ENCODE measurements at regions not wholly inside any gene's neighbourhood (a gene's known extent, or its start where the extent isn't known, plus 50 kb on each side); places are given as distances from the start of the nearest gene placed in this dataset.

GRCh38 chr6:91720324-91720723 is 1133.5 kb upstream of the MAP3K7 start:
- Histone ChIP-seq H3K4me1 (ENCODE audit: control insufficient read depth in 1 of 2, insufficient read depth in 2 of 2, low read length in 2 of 2) (peaks cover 0 to 11% of the 10 kb centered on the region in 2 donors), H3K36me3 (ENCODE audit: control insufficient read depth in 1 of 2, insufficient read depth in 2 of 2, low read length in 2 of 2) (no peaks in the 10 kb centered on the region), H3K9me3 (ENCODE audit: control insufficient read depth in 1 of 2, low read length in 2 of 2) (no peaks in the 10 kb centered on the region), H3K9ac (ENCODE audit: low read depth in 1 of 2, low read length in 2 of 2) (no peak overlapping the region), H3K27me3 (ENCODE audit: control insufficient read depth in 1 of 2, insufficient read depth in 2 of 2, low read length in 2 of 2) (no peaks in the 10 kb centered on the region), H3K27ac (ENCODE audit: low read depth, low read length) (no peak overlapping the region), H3K4me3 (ENCODE audit: low read depth in 1 of 2, low read length in 2 of 2) (peak overlapping the region in 1 of 2 donors; percentile 32)

GRCh38 chr6:91719414-91719813 is 1132.5 kb upstream of the MAP3K7 start:
- H3K36me3 ChIP-seq (ENCODE audit: control insufficient read depth in 1 of 2, insufficient read depth in 2 of 2, low read length in 2 of 2): no peaks in the 10 kb centered on the region
- no peak overlapping the region for H3K9ac ChIP-seq (ENCODE audit: low read depth in 1 of 2, low read length in 2 of 2)
- peaks cover 0 to 11% of the 10 kb centered on the region in 2 donors for H3K4me1 ChIP-seq (ENCODE audit: control insufficient read depth in 1 of 2, insufficient read depth in 2 of 2, low read length in 2 of 2)
- no peak overlapping the region for H3K27ac ChIP-seq (ENCODE audit: low read depth, low read length)
- H3K4me3 ChIP-seq (ENCODE audit: low read depth in 1 of 2, low read length in 2 of 2): no peak overlapping the region
- H3K27me3 ChIP-seq (ENCODE audit: control insufficient read depth in 1 of 2, insufficient read depth in 2 of 2, low read length in 2 of 2): no peaks in the 10 kb centered on the region
- H3K9me3 ChIP-seq (ENCODE audit: control insufficient read depth in 1 of 2, low read length in 2 of 2): no peaks in the 10 kb centered on the region

GRCh38 chr6:91718198-91718597 is 1131.3 kb upstream of the MAP3K7 start:
- Histone ChIP-seq H3K9me3 (ENCODE audit: control insufficient read depth in 1 of 2, low read length in 2 of 2) (no peaks in the 10 kb centered on the region), H3K27me3 (ENCODE audit: control insufficient read depth in 1 of 2, insufficient read depth in 2 of 2, low read length in 2 of 2) (no peaks in the 10 kb centered on the region), H3K27ac (ENCODE audit: low read depth, low read length) (no peak overlapping the region), H3K9ac (ENCODE audit: low read depth in 1 of 2, low read length in 2 of 2) (no peak overlapping the region), H3K36me3 (ENCODE audit: control insufficient read depth in 1 of 2, insufficient read depth in 2 of 2, low read length in 2 of 2) (no peaks in the 10 kb centered on the region), H3K4me1 (ENCODE audit: control insufficient read depth in 1 of 2, insufficient read depth in 2 of 2, low read length in 2 of 2) (peaks cover 0 to 11% of the 10 kb centered on the region in 2 donors), H3K4me3 (ENCODE audit: low read depth in 1 of 2, low read length in 2 of 2) (no peak overlapping the region)

GRCh38 chr6:91717094-91717493 is 1130.2 kb upstream of the MAP3K7 start:
- Histone ChIP-seq H3K4me3 (ENCODE audit: low read depth in 1 of 2, low read length in 2 of 2) (no peak overlapping the region), H3K9me3 (ENCODE audit: control insufficient read depth in 1 of 2, low read length in 2 of 2) (no peaks in the 10 kb centered on the region)

GRCh38 chr6:91716361-91716760 is 1129.5 kb upstream of the MAP3K7 start:
- Histone ChIP-seq H3K4me3 (ENCODE audit: low read depth in 1 of 2, low read length in 2 of 2) (no peak overlapping the region), H3K9me3 (ENCODE audit: control insufficient read depth in 1 of 2, low read length in 2 of 2) (no peaks in the 10 kb centered on the region), H3K36me3 (ENCODE audit: control insufficient read depth in 1 of 2, insufficient read depth in 2 of 2, low read length in 2 of 2) (no peaks in the 10 kb centered on the region), H3K9ac (ENCODE audit: low read depth in 1 of 2, low read length in 2 of 2) (no peak overlapping the region), H3K27ac (ENCODE audit: low read depth, low read length) (no peak overlapping the region), H3K27me3 (ENCODE audit: control insufficient read depth in 1 of 2, insufficient read depth in 2 of 2, low read length in 2 of 2) (no peaks in the 10 kb centered on the region), H3K4me1 (ENCODE audit: control insufficient read depth in 1 of 2, insufficient read depth in 2 of 2, low read length in 2 of 2) (peaks cover 0 to 7% of the 10 kb centered on the region in 2 donors)

More at GRCh38 chr6:91717094-91717493, 1130.2 kb upstream of the MAP3K7 start:
- Histone ChIP-seq H3K27me3 (ENCODE audit: control insufficient read depth in 1 of 2, insufficient read depth in 2 of 2, low read length in 2 of 2) (no peaks in the 10 kb centered on the region), H3K4me1 (ENCODE audit: control insufficient read depth in 1 of 2, insufficient read depth in 2 of 2, low read length in 2 of 2) (peaks cover 0 to 11% of the 10 kb centered on the region in 2 donors), H3K9ac (ENCODE audit: low read depth in 1 of 2, low read length in 2 of 2) (no peak overlapping the region), H3K36me3 (ENCODE audit: control insufficient read depth in 1 of 2, insufficient read depth in 2 of 2, low read length in 2 of 2) (no peaks in the 10 kb centered on the region), H3K27ac (ENCODE audit: low read depth, low read length) (no peak overlapping the region)

- no peak overlapping the region for H3K9ac ChIP-seq (ENCODE audit: low read depth in 1 of 2, low read length in 2 of 2)
These were observed 1128.4 kb upstream of the MAP3K7 start for GRCh38 chr6:91715171-91715805.

GRCh38 chr6:91713911-91714310 is 1127.0 kb upstream of the MAP3K7 start:
- H3K36me3 ChIP-seq (ENCODE audit: control insufficient read depth in 1 of 2, insufficient read depth in 2 of 2, low read length in 2 of 2): no peaks in the 10 kb centered on the region
- no peaks in the 10 kb centered on the region for H3K9me3 ChIP-seq (ENCODE audit: control insufficient read depth in 1 of 2, low read length in 2 of 2)
- no peaks in the 10 kb centered on the region for H3K4me1 ChIP-seq (ENCODE audit: control insufficient read depth in 1 of 2, insufficient read depth in 2 of 2, low read length in 2 of 2)
- H3K9ac ChIP-seq (ENCODE audit: low read depth in 1 of 2, low read length in 2 of 2): no peak overlapping the region
- H3K27ac ChIP-seq (ENCODE audit: low read depth, low read length): no peak overlapping the region
- H3K27me3 ChIP-seq (ENCODE audit: control insufficient read depth in 1 of 2, insufficient read depth in 2 of 2, low read length in 2 of 2): no peaks in the 10 kb centered on the region
- H3K4me3 ChIP-seq (ENCODE audit: low read depth in 1 of 2, low read length in 2 of 2): no peak overlapping the region

More at GRCh38 chr6:91715171-91715805, 1128.4 kb upstream of the MAP3K7 start:
- H3K27ac ChIP-seq (ENCODE audit: low read depth, low read length): no peak overlapping the region
- no peaks in the 10 kb centered on the region for H3K27me3 ChIP-seq (ENCODE audit: control insufficient read depth in 1 of 2, insufficient read depth in 2 of 2, low read length in 2 of 2)
- no peaks in the 10 kb centered on the region for H3K36me3 ChIP-seq (ENCODE audit: control insufficient read depth in 1 of 2, insufficient read depth in 2 of 2, low read length in 2 of 2)
- H3K4me3 ChIP-seq (ENCODE audit: low read depth in 1 of 2, low read length in 2 of 2): no peak overlapping the region
- no peaks in the 10 kb centered on the region for H3K9me3 ChIP-seq (ENCODE audit: control insufficient read depth in 1 of 2, low read length in 2 of 2)
- H3K4me1 ChIP-seq (ENCODE audit: control insufficient read depth in 1 of 2, insufficient read depth in 2 of 2, low read length in 2 of 2): peaks cover 0 to 4% of the 10 kb centered on the region in 2 donors

- Histone ChIP-seq H3K4me3 (ENCODE audit: low read depth in 1 of 2, low read length in 2 of 2) (no peak overlapping the region), H3K9me3 (ENCODE audit: control insufficient read depth in 1 of 2, low read length in 2 of 2) (no peaks in the 10 kb centered on the region), H3K4me1 (ENCODE audit: control insufficient read depth in 1 of 2, insufficient read depth in 2 of 2, low read length in 2 of 2) (no peaks in the 10 kb centered on the region), H3K36me3 (ENCODE audit: control insufficient read depth in 1 of 2, insufficient read depth in 2 of 2, low read length in 2 of 2) (no peaks in the 10 kb centered on the region), H3K27me3 (ENCODE audit: control insufficient read depth in 1 of 2, insufficient read depth in 2 of 2, low read length in 2 of 2) (no peaks in the 10 kb centered on the region), H3K9ac (ENCODE audit: low read depth in 1 of 2, low read length in 2 of 2) (no peak overlapping the region), H3K27ac (ENCODE audit: low read depth, low read length) (no peak overlapping the region)
These were observed 1124.6 kb upstream of the MAP3K7 start for GRCh38 chr6:91711518-91711917.

GRCh38 chr6:91710342-91710741 is 1123.5 kb upstream of the MAP3K7 start:
- Histone ChIP-seq H3K27ac (ENCODE audit: low read depth, low read length) (no peak overlapping the region), H3K9ac (ENCODE audit: low read depth in 1 of 2, low read length in 2 of 2) (no peak overlapping the region), H3K27me3 (ENCODE audit: control insufficient read depth in 1 of 2, insufficient read depth in 2 of 2, low read length in 2 of 2) (no peaks in the 10 kb centered on the region), H3K4me1 (ENCODE audit: control insufficient read depth in 1 of 2, insufficient read depth in 2 of 2, low read length in 2 of 2) (no peaks in the 10 kb centered on the region), H3K36me3 (ENCODE audit: control insufficient read depth in 1 of 2, insufficient read depth in 2 of 2, low read length in 2 of 2) (no peaks in the 10 kb centered on the region), H3K4me3 (ENCODE audit: low read depth in 1 of 2, low read length in 2 of 2) (no peak overlapping the region), H3K9me3 (ENCODE audit: control insufficient read depth in 1 of 2, low read length in 2 of 2) (peaks cover 0 to 3% of the 10 kb centered on the region in 2 donors)

GRCh38 chr6:91708534-91708933 is 1121.7 kb upstream of the MAP3K7 start:
- Histone ChIP-seq H3K4me3 (ENCODE audit: low read depth in 1 of 2, low read length in 2 of 2) (no peak overlapping the region), H3K9ac (ENCODE audit: low read depth in 1 of 2, low read length in 2 of 2) (no peak overlapping the region), H3K36me3 (ENCODE audit: control insufficient read depth in 1 of 2, insufficient read depth in 2 of 2, low read length in 2 of 2) (no peaks in the 10 kb centered on the region), H3K9me3 (ENCODE audit: control insufficient read depth in 1 of 2, low read length in 2 of 2) (peaks cover 0 to 3% of the 10 kb centered on the region in 2 donors), H3K4me1 (ENCODE audit: control insufficient read depth in 1 of 2, insufficient read depth in 2 of 2, low read length in 2 of 2) (no peaks in the 10 kb centered on the region), H3K27ac (ENCODE audit: low read depth, low read length) (no peak overlapping the region), H3K27me3 (ENCODE audit: control insufficient read depth in 1 of 2, insufficient read depth in 2 of 2, low read length in 2 of 2) (no peaks in the 10 kb centered on the region)
